HAP-1 (cell line): ENCODE measurements at regions not wholly inside any gene's neighbourhood (a gene's known extent, or its start where the extent isn't known, plus 50 kb on each side); places are given as distances from the start of the nearest gene placed in this dataset.
"Not testable (repeated sequence)": the region's sequence is repeated elsewhere in the genome, so short reads cannot be mapped to it uniquely, and the experiment has no call there.

ENCODE experiments used
- DNase-seq, 2 experiments: peaks; one replicate each; pipeline ENCODE4 v3.0.0-alpha.2; 2016 to 2020; ENCODE audit warnings: low spot score in 2 of 2
- H3K27me3 ChIP-seq: fragments of 250-450 bp; sonication (Bioruptor Pico); 2 replicates; pipeline ENCODE4 v1.5.1; 2020; ENCODE audit warnings: low read depth, mild to moderate bottlenecking, moderate library complexity
- H3K36me3 ChIP-seq: fragments of 250-450 bp; sonication (Bioruptor Pico); replicated peaks from 2 replicates; pipeline ENCODE4 v1.5.1; 2020; ENCODE audit warnings: mild to moderate bottlenecking
- H3K4me1 ChIP-seq: fragments of 250-450 bp; sonication (Bioruptor Pico); 2 replicates; pipeline ENCODE4 v1.5.1; 2020; ENCODE audit warnings: mild to moderate bottlenecking
- H3K4me3 ChIP-seq: fragments of 250-450 bp; sonication (Bioruptor Pico); 2 replicates; pipeline ENCODE4 v1.5.1; 2020; ENCODE audit warnings: mild to moderate bottlenecking, moderate library complexity
- H3K9me3 ChIP-seq: fragments of 250-450 bp; sonication (Bioruptor Pico); 2 replicates; pipeline ENCODE4 v1.5.1; 2020; ENCODE audit warnings: mild to moderate bottlenecking, moderate library complexity
- in situ Hi-C: fragments of 300-500 bp; cut with MboI; formaldehyde crosslinking; loops from 3 replicates; pipeline ENCODE4 v1.14.3; 2020; ENCODE audit warnings: low sequenced_read_pairs, inconsistent platforms, mixed read lengths

- H3K9me3 ChIP-seq, H3K4me3 ChIP-seq, H3K4me1 ChIP-seq, in situ Hi-C loops, DNase-seq, H3K36me3 ChIP-seq, H3K27me3 ChIP-seq: not testable (repeated sequence)
Measured at GRCh38 chr2:53313644-53314043, 454.0 kb upstream of the CHAC2 start.

DNA sequence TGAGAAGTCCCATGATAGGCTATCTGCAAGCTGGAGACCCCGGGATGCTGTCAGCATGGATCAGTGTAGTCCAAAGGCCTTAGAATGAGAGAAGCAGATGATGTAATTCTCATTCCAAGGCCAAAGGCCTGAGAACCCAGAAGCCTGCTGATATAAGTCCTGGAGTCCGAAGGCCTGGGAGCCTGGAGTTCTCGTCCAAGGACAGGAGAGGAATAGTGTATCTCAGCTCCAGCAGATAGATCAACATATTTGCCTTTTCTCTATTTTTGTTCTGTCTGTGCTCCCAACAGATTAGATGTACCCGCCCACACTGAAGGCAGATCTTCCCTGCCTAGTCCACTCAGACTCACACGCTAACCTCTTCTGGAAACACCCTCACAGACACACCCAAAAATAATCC, 454.9 kb upstream of the CHAC2 start:
- H3K36me3 ChIP-seq = no peaks in the 10 kb centered on the region
- no peaks in the 10 kb centered on the region for H3K27me3 ChIP-seq
- no peak overlapping the region for H3K4me3 ChIP-seq
- no peaks in the 10 kb centered on the region for H3K9me3 ChIP-seq
- DNase-seq = no peak
- H3K4me1 ChIP-seq = no peaks in the 10 kb centered on the region
- in situ Hi-C loops = no loop called here

- Histone ChIP-seq H3K4me3 (no peak overlapping the region), H3K4me1 (no peaks in the 10 kb centered on the region), H3K36me3 (no peaks in the 10 kb centered on the region), H3K27me3 (no peaks in the 10 kb centered on the region), H3K9me3 (no peaks in the 10 kb centered on the region)
- in situ Hi-C loops = no loop called here
- no peak for DNase-seq
Measured at GRCh38 chr2:53312181-53312580, 455.4 kb upstream of the CHAC2 start.

DNA sequence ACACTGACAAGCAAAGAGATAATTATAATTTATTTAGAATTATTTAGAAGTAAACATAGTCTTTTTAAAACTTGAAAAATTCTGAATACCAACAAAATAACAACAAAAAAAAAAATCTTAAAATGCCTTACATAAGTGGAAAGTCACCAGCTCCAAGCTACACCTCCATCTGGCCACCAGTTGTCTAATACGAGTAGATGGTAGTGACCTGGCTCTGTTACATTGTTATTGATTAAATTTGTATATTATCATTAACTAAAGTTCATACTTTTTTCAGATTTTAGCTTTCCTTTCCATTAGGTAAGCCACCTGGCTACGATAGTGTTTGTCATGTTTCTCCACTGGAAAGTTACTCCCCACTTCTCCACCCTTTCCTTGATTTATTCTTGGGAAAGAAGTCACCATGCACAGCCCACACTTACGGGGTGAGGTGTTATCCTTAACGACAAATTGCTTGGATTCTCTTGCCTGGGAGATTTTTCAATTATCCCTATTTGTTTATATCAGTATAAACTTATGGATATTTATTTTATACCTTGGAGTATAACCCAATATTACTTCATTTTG, 464.5 kb upstream of the CHAC2 start:
- in situ Hi-C loops = no loop called here

DNA sequence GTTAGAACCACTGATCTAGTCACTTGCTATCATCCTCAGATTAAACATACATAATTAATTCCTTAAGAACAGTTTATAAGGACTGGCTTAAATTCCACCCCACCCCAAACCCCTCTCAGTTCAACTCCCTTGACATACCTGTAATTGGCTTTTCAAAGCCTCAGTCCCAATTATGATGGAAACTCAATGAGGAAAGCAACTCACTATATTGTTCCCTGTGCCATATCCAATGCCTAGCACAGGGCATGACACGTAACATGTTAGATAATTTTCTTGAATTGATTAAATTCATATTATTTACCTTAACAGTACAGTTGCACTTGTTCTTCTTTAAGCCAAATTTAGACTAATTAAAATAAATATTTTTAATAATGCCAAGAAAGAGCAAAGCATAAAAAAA, 465.1 kb upstream of the CHAC2 start:
- no peak for DNase-seq
- Histone ChIP-seq H3K9me3 (no peaks in the 10 kb centered on the region), H3K36me3 (no peaks in the 10 kb centered on the region), H3K4me1 (no peaks in the 10 kb centered on the region; the same call in 1 of the 2 replicates), H3K27me3 (no peaks in the 10 kb centered on the region), H3K4me3 (no peak overlapping the region)
- in situ Hi-C loops = no loop called here

More for the DNA sequence above, 464.5 kb upstream of the CHAC2 start:
- Histone ChIP-seq H3K4me1 (no peaks in the 10 kb centered on the region; the same call in 1 of the 2 replicates), H3K4me3 (no peak overlapping the region), H3K27me3 (no peaks in the 10 kb centered on the region), H3K36me3 (no peaks in the 10 kb centered on the region), H3K9me3 (no peaks in the 10 kb centered on the region)
- no peak for DNase-seq

- no peaks in the 10 kb centered on the region for H3K27me3 ChIP-seq
- H3K9me3 ChIP-seq = no peaks in the 10 kb centered on the region
- in situ Hi-C loops = no loop called here
- no peaks in the 10 kb centered on the region for H3K36me3 ChIP-seq
- no peaks in the 10 kb centered on the region for H3K4me1 ChIP-seq
- no peak for DNase-seq
- no peak overlapping the region for H3K4me3 ChIP-seq
Measured at GRCh38 chr2:53289309-53290006, 478.1 kb upstream of the CHAC2 start.

GRCh38 chr2:53286345-53286744, 481.3 kb upstream of the CHAC2 start:
- H3K27me3 ChIP-seq = no peaks in the 10 kb centered on the region
- in situ Hi-C loops = no loop called here
- no peak overlapping the region for H3K4me3 ChIP-seq
- no peaks in the 10 kb centered on the region for H3K9me3 ChIP-seq
- H3K36me3 ChIP-seq = no peaks in the 10 kb centered on the region
- no peaks in the 10 kb centered on the region for H3K4me1 ChIP-seq
- no peak for DNase-seq

DNA sequence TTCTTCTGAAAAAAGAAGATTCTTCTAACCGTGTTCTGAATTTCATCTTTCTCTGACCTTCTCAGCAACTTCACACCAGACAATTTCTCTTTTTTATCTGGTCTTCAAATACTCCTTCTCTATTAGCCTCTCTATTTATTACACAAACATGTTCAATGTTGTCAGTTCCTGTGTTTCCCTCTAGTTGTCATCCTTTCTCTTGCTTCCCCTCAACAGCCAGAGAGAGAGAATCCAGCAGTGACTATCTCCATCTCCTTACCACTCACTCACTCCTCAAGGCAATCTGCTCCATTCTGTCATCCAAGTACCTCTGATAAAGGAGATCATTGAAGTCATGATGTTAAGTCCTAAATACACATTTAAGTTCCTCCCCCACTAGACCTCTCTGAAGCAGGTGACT, 491.9 kb upstream of the CHAC2 start:
- no peak for DNase-seq

GRCh38 chr2:53268626-53269025, 499.0 kb upstream of the CHAC2 start:
- no peaks in the 10 kb centered on the region for H3K9me3 ChIP-seq
- no peak overlapping the region for H3K4me3 ChIP-seq
- in situ Hi-C loops = no loop called here
- H3K27me3 ChIP-seq = no peaks in the 10 kb centered on the region
- H3K36me3 ChIP-seq = no peaks in the 10 kb centered on the region
- no peak for DNase-seq
- no peaks in the 10 kb centered on the region for H3K4me1 ChIP-seq

More for the DNA sequence above, 491.9 kb upstream of the CHAC2 start:
- no peaks in the 10 kb centered on the region for H3K36me3 ChIP-seq
- in situ Hi-C loops = no loop called here
- H3K9me3 ChIP-seq = no peaks in the 10 kb centered on the region
- H3K27me3 ChIP-seq = no peaks in the 10 kb centered on the region
- peaks cover 2% of the 10 kb centered on the region; the same call in 1 of the 2 replicates for H3K4me1 ChIP-seq
- H3K4me3 ChIP-seq = no peak overlapping the region

DNA sequence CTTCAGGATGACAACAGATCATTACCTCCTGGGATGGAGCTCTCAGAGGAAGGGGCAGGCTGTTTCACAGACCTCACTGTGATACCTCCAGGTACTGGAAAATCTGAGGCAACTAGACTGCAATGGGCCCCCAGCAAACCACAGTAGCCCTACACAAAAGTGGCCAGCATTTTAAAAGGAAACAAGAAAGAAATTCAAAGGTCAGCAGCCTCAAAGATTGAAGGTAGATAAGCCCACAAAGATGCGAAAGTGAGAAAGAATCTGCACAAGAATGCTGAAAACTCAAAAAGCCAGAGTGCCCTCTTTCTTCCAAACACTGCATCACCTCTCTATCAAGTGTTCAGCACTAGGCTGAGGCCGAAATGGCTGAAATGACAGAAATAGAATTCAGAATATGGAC, 499.5 kb upstream of the CHAC2 start:
- H3K9me3 ChIP-seq = no peaks in the 10 kb centered on the region
- H3K27me3 ChIP-seq = no peaks in the 10 kb centered on the region
- in situ Hi-C loops = no loop called here
- H3K4me3 ChIP-seq = no peak overlapping the region
- no peaks in the 10 kb centered on the region for H3K36me3 ChIP-seq
- no peak for DNase-seq
- H3K4me1 ChIP-seq = no peaks in the 10 kb centered on the region

DNA sequence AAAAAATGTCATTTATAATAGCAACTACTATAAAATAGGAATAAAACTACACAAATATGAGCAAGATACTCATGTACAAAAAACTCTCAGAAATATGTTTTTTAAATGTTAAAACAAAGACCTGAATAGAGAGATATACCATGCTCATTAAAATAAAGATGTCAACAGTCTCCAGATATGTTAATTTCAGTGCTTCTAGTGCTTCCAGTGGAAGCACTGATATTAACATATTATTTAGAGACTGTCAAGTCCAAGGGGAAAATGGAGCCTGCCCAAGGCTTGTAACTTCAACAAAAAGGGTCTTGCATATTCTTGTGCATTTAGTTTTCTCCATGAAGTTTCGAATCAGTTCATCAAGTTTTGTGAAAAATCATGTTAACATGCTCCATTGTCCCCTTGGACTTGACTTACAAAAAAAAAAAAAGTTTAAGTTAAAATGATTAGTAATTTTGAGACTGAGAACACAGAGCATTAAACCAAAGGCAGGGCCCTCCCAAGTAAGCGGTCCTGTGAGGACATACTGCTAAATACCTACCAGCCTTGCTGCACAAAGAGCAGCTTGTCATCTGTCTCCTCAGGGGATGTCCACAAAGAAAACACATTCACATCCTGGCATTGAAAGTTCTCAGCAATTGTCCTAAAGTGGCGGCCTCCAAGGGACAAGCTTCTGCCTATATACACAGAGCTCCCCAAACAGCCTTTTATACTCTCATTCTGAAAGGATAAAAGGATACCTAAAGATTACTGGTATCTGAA, 501.9 kb upstream of the CHAC2 start:
- in situ Hi-C loops = no loop called here
- Histone ChIP-seq H3K4me3 (no peak overlapping the region), H3K9me3 (no peaks in the 10 kb centered on the region), H3K4me1 (no peaks in the 10 kb centered on the region), H3K36me3 (no peaks in the 10 kb centered on the region), H3K27me3 (no peaks in the 10 kb centered on the region)
- DNase-seq = no peak

- Histone ChIP-seq H3K4me1 (no peaks in the 10 kb centered on the region), H3K9me3 (no peaks in the 10 kb centered on the region), H3K27me3 (no peaks in the 10 kb centered on the region), H3K36me3 (no peaks in the 10 kb centered on the region), H3K4me3 (no peak overlapping the region)
- in situ Hi-C loops = no loop called here
- DNase-seq = no peak
Measured at GRCh38 chr2:53260568-53260967, 507.0 kb upstream of the CHAC2 start.

DNA sequence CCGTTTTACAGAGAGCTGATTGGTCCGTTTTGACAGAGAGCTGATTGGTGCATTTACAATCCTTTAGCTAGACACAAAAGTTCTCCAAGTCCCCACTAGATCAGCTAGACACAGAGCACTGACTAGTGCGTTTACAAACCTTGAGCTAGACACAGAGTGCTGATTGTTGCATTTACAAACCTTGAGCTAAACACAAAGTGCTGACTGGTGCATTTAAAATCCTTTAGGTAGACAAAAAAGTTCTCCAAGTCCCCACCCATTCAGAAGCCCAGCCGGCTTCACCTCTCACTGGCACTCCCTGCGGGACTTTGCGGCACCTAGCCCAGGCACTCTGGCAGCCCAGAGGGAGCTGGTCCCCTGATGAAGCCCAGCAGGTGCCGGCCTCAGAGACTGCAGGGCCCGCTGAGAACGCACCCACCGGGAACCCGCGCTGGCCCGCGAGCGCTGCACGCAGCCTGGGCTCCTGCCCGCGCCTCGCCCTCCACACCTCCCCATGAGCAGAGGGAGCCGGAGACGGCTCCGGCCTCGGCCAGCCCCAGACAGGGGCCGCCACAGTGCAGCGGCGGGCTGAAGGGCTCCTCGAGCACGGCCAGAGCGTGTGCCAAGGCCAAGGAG, 508.1 kb upstream of the CHAC2 start:
- no peak for DNase-seq
- Histone ChIP-seq H3K9me3 (no peaks in the 10 kb centered on the region), H3K4me3 (no peak overlapping the region), H3K36me3 (no peaks in the 10 kb centered on the region), H3K27me3 (no peaks in the 10 kb centered on the region), H3K4me1 (no peaks in the 10 kb centered on the region)
- in situ Hi-C loops = no loop called here

GRCh38 chr2:53257287-53257686, 510.3 kb upstream of the CHAC2 start:
- H3K9me3 ChIP-seq = no peaks in the 10 kb centered on the region
- DNase-seq = no peak
- no peaks in the 10 kb centered on the region for H3K36me3 ChIP-seq
- no peaks in the 10 kb centered on the region for H3K4me1 ChIP-seq
- in situ Hi-C loops = no loop called here
- no peaks in the 10 kb centered on the region for H3K27me3 ChIP-seq
- H3K4me3 ChIP-seq = no peak overlapping the region
